ENCODE measurements at regions not wholly inside any gene's neighbourhood (a gene's known extent, or its start where the extent isn't known, plus 50 kb on each side); places are given as distances from the start of the nearest gene placed in this dataset.

- ATAC-seq, result no peak
- H3K79me2 ChIP-seq (ENCODE audit: insufficient read depth, low read length), result no peaks in the 10 kb centered on the region
- H4K20me1 ChIP-seq (ENCODE audit: insufficient read depth, low read length), result no peaks in the 10 kb centered on the region
- no peaks in the 10 kb centered on the region for H3K9me3 ChIP-seq (ENCODE audit: low read length)
- H3K27ac ChIP-seq (ENCODE audit: extremely low read length, insufficient read depth, low read length), result no peak overlapping the region
- no peaks in the 10 kb centered on the region for H3K4me1 ChIP-seq (ENCODE audit: insufficient read depth, low read length)
- 3% methylated on average over 3 of the region's 3 CpGs for WGBS (ENCODE audit: low lambda C conversion rate)
- no peak for DNase-seq (ENCODE audit: low spot score)
- H3K27me3 ChIP-seq (ENCODE audit: control insufficient read depth in 1 of 2, insufficient read depth in 2 of 2, low read length in 2 of 2), result peaks cover 0 to 4% of the 10 kb centered on the region in 2 experiments; a peak in 3 of 5 replicates
- no peak overlapping the region for H3K4me2 ChIP-seq (ENCODE audit: low read depth, low read length)
- no peaks in the 10 kb centered on the region for H3K36me3 ChIP-seq (replicated peaks in 1 of 2; ENCODE audit: control insufficient read depth in 1 of 2, insufficient read depth in 2 of 2, low read length in 2 of 2)
- H2AFZ ChIP-seq (ENCODE audit: low read length), result no peak overlapping the region
- no peak overlapping the region for H3K4me3 ChIP-seq (replicated peaks in 1 of 3; ENCODE audit: insufficient read depth in 1 of 3, low read depth in 2 of 3, low read length in 3 of 3)
- FAIRE-seq, result no peak
- TF ChIP-seq SALL2 (CRISPR knock-in tag; IDR thresholded peaks at IDR 0.05), result no peak
- TF ChIP-seq CEBPZ (IDR thresholded peaks at IDR 0.05; ENCODE audit: low read length), result no peak
- no peak for TF ChIP-seq ZNF317 (CRISPR knock-in tag; IDR thresholded peaks at IDR 0.05)
- TF ChIP-seq ZSCAN29 (CRISPR knock-in tag; conservative IDR thresholded peaks at IDR 0.05), result no peak
- no peak for TF ChIP-seq RELA (CRISPR knock-in tag; IDR thresholded peaks at IDR 0.05)
- TF ChIP-seq MEIS2 (CRISPR knock-in tag; IDR thresholded peaks at IDR 0.05), result no peak
- no peak for TF ChIP-seq TGIF2 (CRISPR knock-in tag; IDR thresholded peaks at IDR 0.05)
- TF ChIP-seq ZHX1 (CRISPR knock-in tag; IDR thresholded peaks at IDR 0.05; ENCODE audit: low read depth), result no peak
- ChIA-PET POLR2A (no interaction called here), CTCF (ENCODE audit: low intra/inter-chr PET ratio, low total read pairs) (no interaction called here)
- no TSS peak for BruUV-seq (replicated peaks)
- intact Hi-C loops (cut with micrococcal nuclease; ENCODE audit: unreplicated experiment) (no loop called here), in situ Hi-C loops (cut with HindIII; ENCODE audit: extremely low pct_ligation_motif_present, low pct_unique_long_range_greater_than_20kb) (no loop called here)
- no peak overlapping the region for H3K9ac ChIP-seq (ENCODE audit: insufficient read depth, low read depth, low read length)
These were observed 144.2 kb downstream of the TTC32 start for GRCh38 chr2:19757586-19757985.

Data from HepG2 (cell line).